Right cardiac atrium (tissue), 5 donors: ENCODE measurements at regions not wholly inside any gene's neighbourhood (a gene's known extent, or its start where the extent isn't known, plus 50 kb on each side); places are given as distances from the start of the nearest gene placed in this dataset.

Experiments used
- ATAC-seq, 2 donors: fragments of 200-7000 bp; cut with Tn5 transposase; one replicate each; pipeline versions ENCODE4 v1.8.0 to v1.9.1; 2020; ENCODE audit warnings: moderate library complexity in 2 of 2, mild to moderate bottlenecking in 1 of 2
- DNase-seq, 3 donors: peaks; one replicate each; pipeline ENCODE4 v3.0.0-alpha.2; 2020
- H3K27ac ChIP-seq: one replicate; pipeline ENCODE4 v1.5.1; 2013; ENCODE audit warnings: mild to moderate bottlenecking, low read length, control low read depth, moderate library complexity
- H3K27me3 ChIP-seq: one replicate; pipeline ENCODE4 v1.6.1; 2013; ENCODE audit not compliant: control insufficient read depth, insufficient read depth
- H3K4me1 ChIP-seq: one replicate; pipeline ENCODE4 v1.6.1; 2013; ENCODE audit warnings: low read length; ENCODE audit not compliant: control insufficient read depth, insufficient read depth
- H3K4me3 ChIP-seq: one replicate; pipeline ENCODE4 v1.5.1; 2013; ENCODE audit warnings: low read length, control low read depth
- H3K9me3 ChIP-seq: one replicate; pipeline ENCODE4 v1.6.1; 2013; ENCODE audit warnings: low read length; ENCODE audit not compliant: control insufficient read depth
- WGBS: extraction: QIAGEN DNeasy Blood & Tissue Kit; methylation state at CpG from one replicate; pipeline ENCODE4 v1.1.7; 2013; 5-methylcytosine and 5-hydroxymethylcytosine counted together
- intact Hi-C, 4 donors: fragments of 100-400 bp; cut with DNase I; formaldehyde crosslinking; loops; one replicate each; pipeline versions ENCODE4 v1.11.0 to v1.14.0; 2022 to 2023
- donor health status: healthy with polysubstance abuse.
- donor health status: DM: no; HTN: yes; CAD: no.
- donor health status: DM: no; HTN: no; CAD: no.
- donor health status: DM: no; HTN: yes; CAD: no; lungs with severe emphysema.
- donor health status: DM: yes; HTN: yes; CAD: no.

GRCh38 chr12:97948591-97948990, 486.0 kb downstream of the RMST start:
- Histone ChIP-seq H3K27ac (no peak overlapping the region), H3K4me3 (no peak overlapping the region), H3K9me3 (no peaks in the 10 kb centered on the region), H3K27me3 (no peaks in the 10 kb centered on the region), H3K4me1 (no peaks in the 10 kb centered on the region)
- WGBS: 71% methylated on average over 2 of the region's 2 CpGs
- intact Hi-C loops: no loop called here
- DNase-seq (no peak), ATAC-seq (no peak)

DNA sequence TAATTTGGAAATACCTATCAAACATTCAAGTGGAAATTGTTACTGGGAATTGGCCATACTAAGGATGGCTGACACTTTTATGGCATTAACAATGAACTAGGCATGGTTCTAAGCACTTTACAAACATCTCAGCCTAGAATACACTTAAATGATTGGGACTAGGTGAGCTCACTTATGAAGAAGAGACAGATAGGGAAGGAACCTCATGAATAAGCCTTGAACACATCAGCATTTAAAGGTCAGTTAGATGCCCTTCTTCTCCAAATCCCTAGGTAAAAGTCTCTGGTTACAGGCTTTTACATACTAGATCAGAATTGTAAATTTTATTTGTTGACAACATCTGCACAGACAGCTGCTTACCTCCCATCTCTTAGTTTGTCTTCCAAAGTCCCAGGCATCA, 488.6 kb downstream of the RMST start:
- Histone ChIP-seq H3K4me3 (no peak overlapping the region), H3K4me1 (no peaks in the 10 kb centered on the region), H3K27me3 (no peaks in the 10 kb centered on the region), H3K9me3 (no peaks in the 10 kb centered on the region), H3K27ac (no peak overlapping the region)
- DNase-seq (no peak), ATAC-seq (no peak)
- intact Hi-C loops: no loop called here

GRCh38 chr12:97951717-97952116, 489.1 kb downstream of the RMST start:
- Histone ChIP-seq H3K9me3 (no peaks in the 10 kb centered on the region), H3K4me3 (no peak overlapping the region), H3K4me1 (no peaks in the 10 kb centered on the region), H3K27ac (no peak overlapping the region), H3K27me3 (no peaks in the 10 kb centered on the region)
- no peak for DNase-seq
- intact Hi-C loops: no loop called here
- ATAC-seq: no peak

GRCh38 chr12:97957109-97957508, 494.5 kb downstream of the RMST start:
- DNase-seq (no peak), ATAC-seq (no peak)
- H3K27ac ChIP-seq: no peak overlapping the region
- WGBS: 83% methylated on average over 1 of the region's 1 CpG
- H3K4me3 ChIP-seq: no peak overlapping the region
- no peaks in the 10 kb centered on the region for H3K27me3 ChIP-seq
- intact Hi-C loops: no loop called here
- peaks cover 2% of the 10 kb centered on the region for H3K9me3 ChIP-seq
- no peaks in the 10 kb centered on the region for H3K4me1 ChIP-seq

DNA sequence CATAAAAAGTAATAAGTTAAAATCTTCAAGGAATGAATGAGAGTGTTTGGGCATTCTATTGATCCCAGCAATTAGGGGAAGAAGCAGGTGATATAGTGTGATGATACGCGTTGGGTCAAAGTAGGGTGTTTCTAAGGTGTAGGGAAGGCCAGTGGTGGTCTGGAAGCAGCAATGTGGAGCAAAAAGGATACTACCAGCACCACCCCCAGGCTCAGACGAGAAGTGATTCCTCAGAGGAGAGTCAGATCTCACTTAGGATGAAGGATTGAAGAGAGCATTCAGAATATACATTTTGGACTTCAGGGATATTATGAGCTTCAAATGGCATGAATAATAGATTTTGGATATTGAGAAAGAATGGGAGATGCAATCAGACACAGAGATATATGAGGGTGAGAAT, 497.6 kb downstream of the RMST start:
- no peaks in the 10 kb centered on the region for H3K4me1 ChIP-seq
- H3K27me3 ChIP-seq: no peaks in the 10 kb centered on the region
- H3K9me3 ChIP-seq: peaks cover 2% of the 10 kb centered on the region
- no peak overlapping the region for H3K27ac ChIP-seq
- intact Hi-C loops: no loop called here
- 79% methylated on average over 3 of the region's 3 CpGs for WGBS
- DNase-seq (no peak), ATAC-seq (no peak)
- no peak overlapping the region for H3K4me3 ChIP-seq

GRCh38 chr12:97960741-97961608, 498.4 kb downstream of the RMST start:
- WGBS: 61% methylated on average over 5 of the region's 5 CpGs
- Histone ChIP-seq H3K9me3 (peaks cover 2% of the 10 kb centered on the region), H3K27me3 (no peaks in the 10 kb centered on the region), H3K4me3 (no peak overlapping the region), H3K4me1 (no peaks in the 10 kb centered on the region), H3K27ac (no peak overlapping the region)
- intact Hi-C loops: no loop called here
- no peak for DNase-seq
- peak in 1 of 2 donors; percentile 55 for ATAC-seq

DNA sequence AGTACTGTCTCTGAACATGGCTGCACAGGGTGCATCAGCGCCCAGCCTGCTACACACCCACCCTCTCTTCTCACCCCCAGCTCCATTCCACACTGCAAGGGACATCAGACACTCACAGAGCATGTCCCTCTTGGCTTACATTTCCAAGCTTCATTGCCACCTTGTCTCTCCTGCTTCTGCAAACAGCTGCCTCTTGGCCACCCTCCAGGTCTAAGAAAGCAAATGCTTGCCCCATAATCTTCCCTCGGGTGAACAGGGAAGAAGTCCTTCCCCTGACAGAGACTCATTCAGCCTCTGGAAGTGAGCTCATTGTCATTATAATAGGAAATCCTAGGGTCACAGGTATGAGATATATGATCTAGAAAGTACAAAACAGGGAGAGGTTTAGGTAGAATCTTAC, 505.2 kb downstream of the RMST start:
- WGBS: 58% methylated on average over 2 of the region's 2 CpGs
- no peak overlapping the region for H3K4me3 ChIP-seq
- H3K9me3 ChIP-seq: no peaks in the 10 kb centered on the region
- no peaks in the 10 kb centered on the region for H3K4me1 ChIP-seq
- no peak for ATAC-seq
- no peak overlapping the region for H3K27ac ChIP-seq
- intact Hi-C loops: no loop called here
- no peaks in the 10 kb centered on the region for H3K27me3 ChIP-seq
- DNase-seq: no peak

DNA sequence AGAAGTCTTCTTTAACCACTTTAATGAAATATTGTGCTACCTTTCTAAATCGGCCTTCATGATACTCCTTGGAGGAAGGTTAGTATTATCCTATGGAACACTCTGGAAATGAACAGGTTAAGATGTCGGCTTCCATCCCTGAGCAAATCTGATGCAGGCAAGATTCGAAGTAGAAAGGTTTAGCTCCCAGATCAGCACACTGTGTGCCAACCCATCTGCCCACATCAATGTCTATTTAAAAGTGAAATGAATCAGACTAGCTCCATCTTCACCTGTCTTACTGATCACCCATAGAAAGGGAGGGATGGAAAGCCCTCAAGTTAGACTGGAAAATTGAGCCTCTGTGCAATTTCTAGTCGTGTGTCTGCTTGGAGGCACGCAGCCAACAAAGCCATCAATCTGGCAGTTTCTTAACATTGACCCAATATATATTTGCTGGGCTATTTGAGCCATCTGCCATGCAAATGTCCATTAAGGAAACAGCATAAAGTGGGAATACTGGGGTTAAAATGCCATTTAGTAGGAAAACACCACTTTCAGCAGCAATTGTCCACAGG, 506.1 kb downstream of the RMST start:
- Histone ChIP-seq H3K27ac (no peak overlapping the region), H3K4me3 (no peak overlapping the region), H3K9me3 (no peaks in the 10 kb centered on the region), H3K27me3 (no peaks in the 10 kb centered on the region), H3K4me1 (no peaks in the 10 kb centered on the region)
- DNase-seq (no peak), ATAC-seq (no peak)
- intact Hi-C loops: no loop called here
- 61% methylated on average over 5 of the region's 5 CpGs for WGBS

- no peak for ATAC-seq
- H3K27me3 ChIP-seq: no peaks in the 10 kb centered on the region
- no peak overlapping the region for H3K4me3 ChIP-seq
- H3K9me3 ChIP-seq: no peaks in the 10 kb centered on the region
- intact Hi-C loops: no loop called here
- 51% methylated on average over 2 of the region's 2 CpGs for WGBS
- H3K4me1 ChIP-seq: no peaks in the 10 kb centered on the region
- H3K27ac ChIP-seq: no peak overlapping the region
- no peak for DNase-seq
Measured at GRCh38 chr12:97977870-97978405, 515.3 kb downstream of the RMST start.

- no peak overlapping the region for H3K4me3 ChIP-seq
- H3K9me3 ChIP-seq: no peaks in the 10 kb centered on the region
- H3K27me3 ChIP-seq: no peaks in the 10 kb centered on the region
- H3K4me1 ChIP-seq: no peaks in the 10 kb centered on the region
- H3K27ac ChIP-seq: no peak overlapping the region
- DNase-seq (no peak), ATAC-seq (no peak)
- intact Hi-C loops: no loop called here
- 83% methylated on average over 3 of the region's 3 CpGs for WGBS
Measured at GRCh38 chr12:97982684-97983083, 520.1 kb downstream of the RMST start.

DNA sequence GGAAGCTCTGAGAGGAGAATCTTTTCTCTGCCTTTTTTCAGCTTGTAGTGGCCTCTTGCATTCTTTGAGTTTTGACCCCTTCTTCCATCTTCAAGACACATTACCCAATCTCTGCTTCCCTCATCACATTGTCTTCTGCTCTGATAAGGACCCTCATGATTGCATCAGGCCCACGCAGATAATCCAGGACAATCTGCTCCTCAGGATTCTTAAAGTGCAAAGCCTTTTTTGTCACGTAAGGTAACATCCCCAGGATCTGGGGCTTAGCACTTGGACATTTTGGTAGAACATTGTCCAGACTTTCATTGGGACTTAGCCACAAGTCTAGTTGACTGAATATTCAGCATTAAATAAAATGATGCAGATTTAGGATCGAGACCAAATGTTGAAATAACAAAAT, 521.2 kb downstream of the RMST start:
- Histone ChIP-seq H3K9me3 (no peaks in the 10 kb centered on the region), H3K4me3 (no peak overlapping the region), H3K4me1 (no peaks in the 10 kb centered on the region), H3K27me3 (no peaks in the 10 kb centered on the region), H3K27ac (no peak overlapping the region)
- intact Hi-C loops: no loop called here
- DNase-seq: no peak
- no peak for ATAC-seq
- WGBS: 72% methylated on average over 3 of the region's 3 CpGs
